ENCODE measurements at regions not wholly inside any gene's neighbourhood (a gene's known extent, or its start where the extent isn't known, plus 50 kb on each side); places are given as distances from the start of the nearest gene placed in this dataset.

GRCh38 chr9:13020146-13021040, 245.6 kb downstream of the LURAP1L start:
- TF ChIP-seq POLR2A (IDR thresholded peaks at IDR 0.05) (no peak), CTCF (IDR thresholded peaks at IDR 0.05) (no peak)

Measured in heart left ventricle (tissue), 13 donors.